Endodermal cell (in vitro differentiated cells): ENCODE measurements at regions not wholly inside any gene's neighbourhood (a gene's known extent, or its start where the extent isn't known, plus 50 kb on each side); places are given as distances from the start of the nearest gene placed in this dataset.

Experiments
- DNase-seq: peaks from one replicate; pipeline ENCODE4 v3.0.0-alpha.2; 2017
- H3K27ac ChIP-seq: 2 replicates; pipeline ENCODE4 v1.5.1; 2013; ENCODE audit warnings: mild to moderate bottlenecking, low read depth, low read length, moderate library complexity
- H3K27me3 ChIP-seq: 2 replicates; pipeline ENCODE4 v1.6.1; 2013; ENCODE audit warnings: mild to moderate bottlenecking, low read length, moderate library complexity; ENCODE audit not compliant: insufficient read depth, control insufficient read depth, poor library complexity, severe bottlenecking
- H3K36me3 ChIP-seq: 2 replicates; pipeline ENCODE4 v1.7.0; 2013; ENCODE audit warnings: mild to moderate bottlenecking, low read length, moderate library complexity; ENCODE audit not compliant: control insufficient read depth, insufficient read depth
- H3K4me1 ChIP-seq: one replicate; pipeline ENCODE4 v1.7.0; 2013; ENCODE audit warnings: low read length; ENCODE audit not compliant: control insufficient read depth, insufficient read depth
- H3K4me3 ChIP-seq: 2 replicates; pipeline ENCODE4 v1.5.1; 2013; ENCODE audit warnings: mild to moderate bottlenecking, low read length, moderate library complexity
- H3K9ac ChIP-seq: 2 replicates; pipeline ENCODE4 v1.6.1; 2013; ENCODE audit warnings: mild to moderate bottlenecking, low read length, moderate library complexity; ENCODE audit not compliant: poor library complexity, severe bottlenecking; ENCODE audit errors: extremely low read depth
- H3K9me3 ChIP-seq: 2 replicates; pipeline ENCODE4 v1.6.1; 2013; ENCODE audit warnings: mild to moderate bottlenecking, low read length, moderate library complexity; ENCODE audit not compliant: control insufficient read depth
- H3K27ac Mint-ChIP-seq: 2 replicates; pipeline ENCODE4 v1.8.0; 2020; ENCODE audit warnings: mixed read lengths
- H3K27me3 Mint-ChIP-seq: 2 replicates; pipeline ENCODE4 v1.8.0; 2021; ENCODE audit warnings: mild to moderate bottlenecking, mixed read lengths; ENCODE audit not compliant: insufficient read depth
- H3K36me3 Mint-ChIP-seq: 2 replicates; pipeline ENCODE4 v1.8.0; 2020; ENCODE audit warnings: low read depth, mixed read lengths
- H3K4me1 Mint-ChIP-seq: 2 replicates; pipeline ENCODE4 v1.8.0; 2020; ENCODE audit warnings: mixed read lengths
- H3K4me3 Mint-ChIP-seq: 2 replicates; pipeline ENCODE4 v1.8.0; 2020; ENCODE audit warnings: mild to moderate bottlenecking, moderate library complexity, mixed read lengths
- H3K9me3 Mint-ChIP-seq: 2 replicates; pipeline ENCODE4 v1.8.0; 2020; ENCODE audit warnings: mild to moderate bottlenecking, mixed read lengths
- WGBS, 2 experiments: methylation state at CpG; one replicate each; pipeline versions ENCODE4 v1.1.5 to v1.1.7; 2013; ENCODE audit warnings: missing lambda C conversion rate in 2 of 2, mixed read lengths in 1 of 2; ENCODE audit not compliant: insufficient coverage in 1 of 2, insufficient read length in 1 of 2; 5-methylcytosine and 5-hydroxymethylcytosine counted together
- TF ChIP-seq, protein P1 (sequence below): fragments of 200-600 bp; sonication (generic); conservative IDR thresholded peaks from 2 replicates; pipeline ENCODE4 v1.5.0; 2021; ENCODE audit warnings: antibody characterized with exemption, mild to moderate bottlenecking

DNA sequence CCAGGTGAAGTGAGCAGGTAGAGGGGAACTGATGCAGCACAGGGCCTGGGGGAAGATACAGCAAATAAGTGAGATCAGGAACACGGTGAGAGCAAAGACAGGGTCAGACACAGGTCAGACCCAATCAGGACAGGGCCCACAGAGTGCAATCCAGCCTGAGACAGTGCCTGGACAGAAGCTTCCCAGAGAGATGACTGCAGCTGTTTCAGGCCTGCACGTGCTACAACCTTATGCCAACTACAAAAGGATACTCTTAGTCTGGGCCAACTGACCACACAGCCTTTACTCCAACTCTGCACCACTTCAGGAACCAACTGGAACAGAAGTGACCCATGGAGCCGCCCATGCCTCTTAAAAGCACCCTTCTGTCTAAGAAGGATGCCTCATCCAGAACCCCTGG lies 228.0 kb downstream of the TOMM20 start:
- Histone ChIP-seq H3K4me1 (peaks cover 8% of the 10 kb centered on the region), H3K9ac (no peak overlapping the region), H3K36me3 (no peaks in the 10 kb centered on the region), H3K4me3 (no peak overlapping the region), H3K27me3 (no peaks in the 10 kb centered on the region), H3K9me3 (no peaks in the 10 kb centered on the region), H3K27ac (no peak overlapping the region)
- TF ChIP-seq, protein P1, sequence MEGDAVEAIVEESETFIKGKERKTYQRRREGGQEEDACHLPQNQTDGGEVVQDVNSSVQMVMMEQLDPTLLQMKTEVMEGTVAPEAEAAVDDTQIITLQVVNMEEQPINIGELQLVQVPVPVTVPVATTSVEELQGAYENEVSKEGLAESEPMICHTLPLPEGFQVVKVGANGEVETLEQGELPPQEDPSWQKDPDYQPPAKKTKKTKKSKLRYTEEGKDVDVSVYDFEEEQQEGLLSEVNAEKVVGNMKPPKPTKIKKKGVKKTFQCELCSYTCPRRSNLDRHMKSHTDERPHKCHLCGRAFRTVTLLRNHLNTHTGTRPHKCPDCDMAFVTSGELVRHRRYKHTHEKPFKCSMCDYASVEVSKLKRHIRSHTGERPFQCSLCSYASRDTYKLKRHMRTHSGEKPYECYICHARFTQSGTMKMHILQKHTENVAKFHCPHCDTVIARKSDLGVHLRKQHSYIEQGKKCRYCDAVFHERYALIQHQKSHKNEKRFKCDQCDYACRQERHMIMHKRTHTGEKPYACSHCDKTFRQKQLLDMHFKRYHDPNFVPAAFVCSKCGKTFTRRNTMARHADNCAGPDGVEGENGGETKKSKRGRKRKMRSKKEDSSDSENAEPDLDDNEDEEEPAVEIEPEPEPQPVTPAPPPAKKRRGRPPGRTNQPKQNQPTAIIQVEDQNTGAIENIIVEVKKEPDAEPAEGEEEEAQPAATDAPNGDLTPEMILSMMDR: no peak
- H3K27me3 Mint-ChIP-seq: peaks cover 2% of the 10 kb centered on the region
- DNase-seq: no peak
- no peak overlapping the region for H3K27ac Mint-ChIP-seq
- H3K9me3 Mint-ChIP-seq: no peaks in the 10 kb centered on the region
- no peak overlapping the region for H3K4me3 Mint-ChIP-seq
- WGBS, 2 experiments: 91 to 100% methylated on average over 2 to 3 of the region's 3 CpGs
- H3K36me3 Mint-ChIP-seq: no peaks in the 10 kb centered on the region
- peaks cover 23% of the 10 kb centered on the region for H3K4me1 Mint-ChIP-seq

DNA sequence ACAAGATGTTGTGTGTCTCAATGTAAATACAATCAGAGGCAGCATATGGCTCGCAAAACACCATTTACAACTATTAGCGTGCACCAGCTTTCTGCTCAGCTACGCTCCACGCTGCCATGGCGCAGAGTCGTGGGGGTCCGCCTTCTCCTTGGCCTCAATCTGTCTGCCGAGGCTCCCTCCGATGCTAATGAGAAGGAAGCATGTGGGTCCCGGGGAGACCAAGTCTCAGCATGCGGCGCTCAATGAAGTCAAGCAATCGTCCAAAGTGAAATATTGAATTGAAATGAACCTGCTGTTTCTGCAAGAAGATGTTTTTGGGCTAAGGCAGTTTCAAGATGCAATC lies 228.9 kb downstream of the TOMM20 start:
- Mint-ChIP-seq H3K36me3 (no peaks in the 10 kb centered on the region), H3K9me3 (no peaks in the 10 kb centered on the region), H3K4me1 (peaks cover 23% of the 10 kb centered on the region), H3K27ac (no peak overlapping the region), H3K27me3 (peaks cover 2% of the 10 kb centered on the region), H3K4me3 (no peak overlapping the region)
- H3K9me3 ChIP-seq: no peaks in the 10 kb centered on the region
- DNase-seq: no peak
- no peak overlapping the region for H3K9ac ChIP-seq
- peaks cover 8% of the 10 kb centered on the region for H3K4me1 ChIP-seq
- H3K36me3 ChIP-seq: no peaks in the 10 kb centered on the region
- TF ChIP-seq, protein P1: no peak
- no peak overlapping the region for H3K27ac ChIP-seq
- no peak overlapping the region for H3K4me3 ChIP-seq
- H3K27me3 ChIP-seq: no peaks in the 10 kb centered on the region
- 94 to 95% methylated on average over 13 of the region's 13 CpGs for WGBS, 2 experiments

DNA sequence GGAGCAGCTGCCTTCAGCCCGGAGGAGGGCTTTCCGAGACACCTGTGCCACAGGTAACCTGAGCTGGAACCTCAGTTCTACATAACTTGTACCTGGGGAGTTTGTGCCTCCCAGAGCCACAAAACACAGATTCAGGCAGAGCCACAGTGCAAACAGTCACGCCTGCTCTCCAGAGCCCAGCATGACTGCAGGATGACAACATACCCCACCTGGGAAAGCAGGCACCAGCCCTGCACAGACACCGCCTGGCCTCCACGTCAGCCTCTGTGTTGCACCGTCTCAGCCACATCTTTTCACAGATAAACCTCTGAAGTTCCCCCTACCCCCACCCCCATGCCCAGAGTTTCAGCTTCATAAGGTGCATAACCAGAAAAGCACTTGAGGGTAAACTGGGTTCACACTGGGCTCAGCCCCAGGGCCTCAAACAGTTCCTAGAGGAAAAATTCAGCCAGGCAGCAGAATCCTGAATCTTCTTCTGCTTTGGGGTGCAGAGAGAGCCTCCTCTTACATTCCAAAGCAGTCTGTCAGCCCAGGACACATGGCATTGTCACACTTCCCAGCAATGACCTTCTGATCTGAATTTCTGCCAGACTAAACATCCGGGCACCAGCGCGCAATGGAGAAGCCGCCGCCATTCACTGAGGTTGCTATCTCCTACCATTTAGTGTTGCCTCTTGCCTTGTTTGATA lies 229.5 kb downstream of the TOMM20 start:
- Mint-ChIP-seq H3K9me3 (no peaks in the 10 kb centered on the region), H3K36me3 (no peaks in the 10 kb centered on the region), H3K4me1 (peaks cover 23% of the 10 kb centered on the region), H3K27ac (no peak overlapping the region), H3K27me3 (peaks cover 2% of the 10 kb centered on the region), H3K4me3 (no peak overlapping the region)
- TF ChIP-seq, protein P1: no peak
- H3K4me3 ChIP-seq: no peak overlapping the region
- DNase-seq: peak; percentile 68
- no peaks in the 10 kb centered on the region for H3K9me3 ChIP-seq
- H3K9ac ChIP-seq: no peak overlapping the region
- H3K36me3 ChIP-seq: no peaks in the 10 kb centered on the region
- H3K4me1 ChIP-seq: peaks cover 8% of the 10 kb centered on the region
- H3K27me3 ChIP-seq: no peaks in the 10 kb centered on the region
- no peak overlapping the region for H3K27ac ChIP-seq
- WGBS, 2 experiments: 82 to 98% methylated on average over 8 to 11 of the region's 11 CpGs
